Panc1 (cell line): ENCODE measurements at regions not wholly inside any gene's neighbourhood (a gene's known extent, or its start where the extent isn't known, plus 50 kb on each side); places are given as distances from the start of the nearest gene placed in this dataset.

Experiments
- SIN3A ChIP-seq: IDR thresholded peaks from 2 replicates; pipeline ENCODE4 v1.6.1; 2012; ENCODE audit warnings: low read depth, mild to moderate bottlenecking, low read length, moderate library complexity, borderline replicate concordance; ENCODE audit not compliant: insufficient read depth
- TF ChIP-seq, protein P1 (sequence below), 2 experiments: IDR thresholded peaks; 2 replicates each; pipeline ENCODE4 v1.6.1; 2011 to 2012; ENCODE audit warnings: low read depth in 2 of 2, control low read depth in 1 of 2, low read length in 1 of 2, mild to moderate bottlenecking in 1 of 2, moderate library complexity in 1 of 2; ENCODE audit not compliant: insufficient read depth in 1 of 2
- TF ChIP-seq, protein P2 (sequence below): fragments of 450-650 bp; IDR thresholded peaks from 2 replicates; pipeline ENCODE4 v1.5.1; 2017; ENCODE audit warnings: mild to moderate bottlenecking

DNA sequence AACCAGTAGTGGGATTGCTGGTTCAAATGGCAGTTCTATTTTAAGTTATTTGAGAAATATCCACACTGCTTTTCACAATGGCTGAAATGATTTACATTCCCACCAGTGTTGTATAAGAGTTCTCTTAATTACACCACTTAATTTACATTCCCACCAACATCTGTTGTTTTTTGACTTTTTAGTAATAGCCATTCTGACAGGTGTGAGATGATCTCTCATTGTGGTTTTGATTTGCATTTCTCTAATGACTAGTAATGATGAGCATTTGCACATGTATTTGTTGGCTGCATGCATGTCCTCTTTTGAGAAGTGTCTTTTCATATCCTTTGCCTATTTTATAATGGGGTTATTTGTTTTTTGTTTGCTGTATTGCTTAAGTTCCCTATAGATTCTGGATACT, 688.3 kb downstream of the PRR16 start:
- TF ChIP-seq, protein P1, sequence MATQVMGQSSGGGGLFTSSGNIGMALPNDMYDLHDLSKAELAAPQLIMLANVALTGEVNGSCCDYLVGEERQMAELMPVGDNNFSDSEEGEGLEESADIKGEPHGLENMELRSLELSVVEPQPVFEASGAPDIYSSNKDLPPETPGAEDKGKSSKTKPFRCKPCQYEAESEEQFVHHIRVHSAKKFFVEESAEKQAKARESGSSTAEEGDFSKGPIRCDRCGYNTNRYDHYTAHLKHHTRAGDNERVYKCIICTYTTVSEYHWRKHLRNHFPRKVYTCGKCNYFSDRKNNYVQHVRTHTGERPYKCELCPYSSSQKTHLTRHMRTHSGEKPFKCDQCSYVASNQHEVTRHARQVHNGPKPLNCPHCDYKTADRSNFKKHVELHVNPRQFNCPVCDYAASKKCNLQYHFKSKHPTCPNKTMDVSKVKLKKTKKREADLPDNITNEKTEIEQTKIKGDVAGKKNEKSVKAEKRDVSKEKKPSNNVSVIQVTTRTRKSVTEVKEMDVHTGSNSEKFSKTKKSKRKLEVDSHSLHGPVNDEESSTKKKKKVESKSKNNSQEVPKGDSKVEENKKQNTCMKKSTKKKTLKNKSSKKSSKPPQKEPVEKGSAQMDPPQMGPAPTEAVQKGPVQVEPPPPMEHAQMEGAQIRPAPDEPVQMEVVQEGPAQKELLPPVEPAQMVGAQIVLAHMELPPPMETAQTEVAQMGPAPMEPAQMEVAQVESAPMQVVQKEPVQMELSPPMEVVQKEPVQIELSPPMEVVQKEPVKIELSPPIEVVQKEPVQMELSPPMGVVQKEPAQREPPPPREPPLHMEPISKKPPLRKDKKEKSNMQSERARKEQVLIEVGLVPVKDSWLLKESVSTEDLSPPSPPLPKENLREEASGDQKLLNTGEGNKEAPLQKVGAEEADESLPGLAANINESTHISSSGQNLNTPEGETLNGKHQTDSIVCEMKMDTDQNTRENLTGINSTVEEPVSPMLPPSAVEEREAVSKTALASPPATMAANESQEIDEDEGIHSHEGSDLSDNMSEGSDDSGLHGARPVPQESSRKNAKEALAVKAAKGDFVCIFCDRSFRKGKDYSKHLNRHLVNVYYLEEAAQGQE (IDR thresholded peaks at IDR 0.05; ENCODE audit: insufficient read depth in 1 of 2, low read depth in 2 of 2, low read length in 1 of 2), result no peak
- TF ChIP-seq, protein P2, sequence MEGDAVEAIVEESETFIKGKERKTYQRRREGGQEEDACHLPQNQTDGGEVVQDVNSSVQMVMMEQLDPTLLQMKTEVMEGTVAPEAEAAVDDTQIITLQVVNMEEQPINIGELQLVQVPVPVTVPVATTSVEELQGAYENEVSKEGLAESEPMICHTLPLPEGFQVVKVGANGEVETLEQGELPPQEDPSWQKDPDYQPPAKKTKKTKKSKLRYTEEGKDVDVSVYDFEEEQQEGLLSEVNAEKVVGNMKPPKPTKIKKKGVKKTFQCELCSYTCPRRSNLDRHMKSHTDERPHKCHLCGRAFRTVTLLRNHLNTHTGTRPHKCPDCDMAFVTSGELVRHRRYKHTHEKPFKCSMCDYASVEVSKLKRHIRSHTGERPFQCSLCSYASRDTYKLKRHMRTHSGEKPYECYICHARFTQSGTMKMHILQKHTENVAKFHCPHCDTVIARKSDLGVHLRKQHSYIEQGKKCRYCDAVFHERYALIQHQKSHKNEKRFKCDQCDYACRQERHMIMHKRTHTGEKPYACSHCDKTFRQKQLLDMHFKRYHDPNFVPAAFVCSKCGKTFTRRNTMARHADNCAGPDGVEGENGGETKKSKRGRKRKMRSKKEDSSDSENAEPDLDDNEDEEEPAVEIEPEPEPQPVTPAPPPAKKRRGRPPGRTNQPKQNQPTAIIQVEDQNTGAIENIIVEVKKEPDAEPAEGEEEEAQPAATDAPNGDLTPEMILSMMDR, result no peak
- no peak for TF ChIP-seq SIN3A
